Activated CD4-positive, CD25-positive, alpha-beta regulatory T cell treated with anti-CD3 and anti-CD28 coated beads, Interleukin-2, amount 50 U/mL, for 16 hours (primary cell): ENCODE measurements at regions not wholly inside any gene's neighbourhood (a gene's known extent, or its start where the extent isn't known, plus 50 kb on each side); places are given as distances from the start of the nearest gene placed in this dataset.

ENCODE experiments used
- DNase-seq: peaks from one replicate; pipeline ENCODE4 v3.0.0-alpha.2; 2020; ENCODE audit warnings: low read depth, low spot score

DNA sequence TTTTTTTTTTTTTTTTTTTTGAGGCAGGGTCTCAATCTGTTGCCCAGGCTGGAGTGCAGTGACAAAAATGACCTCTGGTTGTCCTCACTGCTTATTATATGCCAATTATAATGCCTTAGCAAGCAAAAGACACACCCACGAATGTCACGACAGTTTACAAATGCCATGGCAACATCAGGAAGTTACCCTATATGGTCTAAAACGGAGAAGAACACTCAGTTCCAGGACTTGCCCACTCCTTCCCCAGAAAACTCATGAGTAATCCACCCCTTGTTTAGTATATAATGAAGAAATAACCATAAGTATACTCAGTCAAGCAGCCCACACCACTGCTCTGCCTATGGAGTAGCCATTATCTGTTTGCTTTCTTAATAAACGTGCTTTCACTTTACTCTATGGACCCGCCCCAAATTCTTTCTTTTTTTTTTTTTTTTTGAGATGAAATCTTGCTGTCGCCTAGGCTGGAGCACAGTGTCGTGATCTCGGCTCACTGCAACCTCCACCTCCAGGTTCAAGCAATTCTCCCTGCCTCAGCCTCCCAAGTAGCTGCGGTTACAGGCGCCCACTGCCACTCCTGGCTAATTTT is 106.2 kb downstream of the SMIM20 start:
- DNase-seq, result no peak

DNA sequence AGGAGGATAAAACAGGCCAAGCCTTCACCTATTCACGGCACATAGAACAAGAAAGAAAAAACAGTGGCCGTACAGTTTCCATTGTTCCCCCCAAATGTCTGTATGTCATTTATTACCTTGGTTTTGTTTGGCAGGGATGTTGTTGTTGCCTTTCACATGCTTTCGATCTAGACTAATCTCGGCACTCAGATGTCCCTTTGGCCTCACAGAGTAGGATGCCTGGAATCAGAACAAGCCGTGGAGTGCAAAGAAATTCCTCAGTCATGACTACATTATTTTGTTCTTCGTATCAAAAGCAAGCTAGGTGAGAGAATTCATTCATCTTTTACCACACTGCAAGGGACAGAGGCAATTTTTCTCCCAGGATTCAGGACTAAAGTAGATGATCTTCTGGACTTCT is 106.9 kb downstream of the SMIM20 start:
- DNase-seq, result no peak

- no peak for DNase-seq
These were observed 107.7 kb downstream of the SMIM20 start for GRCh38 chr4:26021417-26022345.

DNA sequence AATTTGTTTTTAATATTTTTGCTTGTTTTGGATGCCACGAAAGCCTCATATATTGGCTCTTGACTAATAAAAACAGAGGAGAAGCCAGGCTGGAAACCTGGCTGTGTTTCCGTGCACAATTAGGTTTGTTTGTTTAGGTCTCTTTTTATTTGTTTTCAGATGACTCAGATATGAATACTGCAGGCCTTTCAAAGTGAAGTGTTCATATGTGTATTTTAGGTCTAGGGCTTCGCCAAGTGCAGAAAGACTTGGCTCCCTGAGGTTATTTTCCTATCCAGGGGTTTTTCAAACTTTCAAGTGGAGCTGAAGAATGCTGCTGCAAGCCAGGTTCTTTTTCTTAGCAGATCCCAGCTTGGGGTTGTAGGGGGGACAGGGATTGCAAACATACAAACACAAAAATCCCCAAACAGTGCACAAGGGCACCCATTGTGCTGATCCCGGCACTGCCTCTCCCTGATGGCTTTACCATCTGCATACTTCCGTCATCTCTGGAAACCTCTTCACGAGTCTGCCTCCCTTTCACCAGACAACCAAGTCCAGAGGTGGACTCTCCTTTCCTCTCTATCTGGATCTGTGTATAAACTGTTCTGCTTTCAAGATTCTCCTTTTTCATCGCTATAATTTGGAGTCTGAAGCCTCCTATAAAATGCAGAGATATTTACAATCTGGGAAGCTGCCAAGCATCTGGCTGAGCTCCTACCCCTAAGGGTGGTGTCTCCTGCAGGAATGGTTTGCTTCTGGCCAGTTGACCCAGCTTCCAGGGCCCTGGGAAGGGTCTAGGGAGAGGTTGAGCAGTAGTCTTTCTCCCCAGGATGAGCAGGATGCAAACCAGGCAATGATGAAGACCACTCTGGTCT is 108.6 kb downstream of the SMIM20 start:
- no peak for DNase-seq

GRCh38 chr4:26023203-26023972 is 109.4 kb downstream of the SMIM20 start:
- no peak for DNase-seq

- no peak for DNase-seq
These were observed 110.1 kb downstream of the SMIM20 start for GRCh38 chr4:26024079-26024478.

- no peak for DNase-seq
These were observed 114.2 kb downstream of the SMIM20 start for GRCh38 chr4:26028133-26028792.

- DNase-seq, result peak; percentile 23
These were observed 115.0 kb downstream of the SMIM20 start for GRCh38 chr4:26028793-26029567.

DNA sequence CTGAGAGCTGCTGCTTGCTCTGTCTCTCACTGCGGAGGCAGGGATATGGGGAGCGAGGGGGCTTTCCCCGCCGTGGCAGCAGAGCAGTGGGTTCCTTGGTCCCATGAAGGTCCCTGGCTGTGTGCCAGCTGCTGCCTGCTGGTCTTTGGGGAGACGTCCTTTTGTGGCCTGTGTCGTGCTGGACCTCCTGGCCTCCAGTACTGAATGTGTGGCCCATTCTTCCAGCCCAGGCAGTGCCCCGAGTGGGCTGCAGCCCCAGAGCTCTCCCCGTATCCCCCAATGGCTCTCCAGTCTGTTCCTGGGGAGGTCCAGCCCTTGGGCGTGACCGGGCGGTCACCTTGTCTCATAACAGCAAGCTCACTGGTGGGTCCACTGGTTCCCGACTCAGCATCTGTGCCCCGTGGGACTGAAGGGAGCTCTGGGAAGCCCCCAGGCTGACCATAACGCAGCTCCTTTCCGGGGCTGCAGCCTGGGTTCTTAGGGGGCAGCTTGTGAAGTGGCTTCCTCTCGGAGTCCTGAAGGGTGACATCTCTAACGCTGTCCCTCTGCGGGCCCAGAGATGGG is 115.6 kb downstream of the SMIM20 start:
- DNase-seq, result no peak

DNA sequence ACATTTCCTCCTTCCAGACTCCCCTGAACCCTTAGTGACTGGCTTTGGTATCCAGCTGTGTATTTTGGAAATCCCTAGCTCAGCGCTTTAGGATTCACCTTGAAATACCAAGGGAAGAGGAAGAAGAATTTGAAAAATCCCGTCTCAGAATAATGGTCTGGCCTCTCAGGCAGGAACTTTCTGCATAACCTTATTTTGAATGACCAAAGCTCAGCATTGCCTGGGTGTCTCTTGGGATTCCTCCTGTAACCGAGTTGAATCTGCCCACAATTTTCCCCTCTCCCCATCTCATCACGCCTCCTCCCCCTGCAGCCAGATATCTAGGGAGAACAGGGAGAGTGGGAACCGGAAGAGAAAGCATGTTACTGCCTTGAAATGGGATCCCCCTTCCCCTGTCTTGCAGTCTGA is 116.2 kb downstream of the SMIM20 start:
- DNase-seq, result no peak

DNA sequence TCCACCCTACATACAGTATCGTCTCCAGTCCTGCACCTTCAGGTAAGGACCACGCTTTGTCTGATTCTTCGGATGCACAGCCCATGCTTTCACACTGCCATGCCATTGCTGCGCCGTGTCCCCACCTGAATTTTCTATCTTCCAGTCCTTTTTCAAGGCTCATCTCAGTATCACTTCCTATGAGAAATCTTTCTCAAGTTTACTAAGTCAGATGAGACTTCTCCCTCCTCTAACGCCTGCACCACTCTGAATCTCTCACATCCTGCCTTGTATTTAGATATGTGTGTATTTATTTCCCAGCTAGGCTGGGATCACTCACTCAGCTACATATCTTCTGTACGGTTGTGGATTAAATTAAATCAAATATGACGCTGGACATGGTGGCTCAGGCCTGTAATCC is 116.8 kb downstream of the SMIM20 start:
- no peak for DNase-seq

DNA sequence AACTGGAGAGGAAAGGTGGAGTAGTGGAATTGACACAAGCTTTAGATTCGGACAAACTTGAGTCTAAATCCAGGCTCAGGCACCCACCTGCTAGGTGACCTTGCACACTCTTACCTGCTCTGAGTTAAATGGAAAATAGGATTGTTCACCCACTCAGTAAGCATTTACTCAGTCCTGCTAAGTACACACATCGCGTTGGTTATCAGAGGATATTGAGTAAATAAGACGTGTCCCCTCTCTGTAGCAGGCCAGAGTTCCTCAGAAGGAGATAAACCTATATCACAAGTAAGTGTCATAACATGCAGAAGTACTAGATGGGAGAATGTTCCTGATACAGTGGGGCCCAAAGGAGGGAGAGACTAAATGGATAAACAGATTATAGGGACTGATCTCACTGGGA is 117.7 kb downstream of the SMIM20 start:
- no peak for DNase-seq

DNA sequence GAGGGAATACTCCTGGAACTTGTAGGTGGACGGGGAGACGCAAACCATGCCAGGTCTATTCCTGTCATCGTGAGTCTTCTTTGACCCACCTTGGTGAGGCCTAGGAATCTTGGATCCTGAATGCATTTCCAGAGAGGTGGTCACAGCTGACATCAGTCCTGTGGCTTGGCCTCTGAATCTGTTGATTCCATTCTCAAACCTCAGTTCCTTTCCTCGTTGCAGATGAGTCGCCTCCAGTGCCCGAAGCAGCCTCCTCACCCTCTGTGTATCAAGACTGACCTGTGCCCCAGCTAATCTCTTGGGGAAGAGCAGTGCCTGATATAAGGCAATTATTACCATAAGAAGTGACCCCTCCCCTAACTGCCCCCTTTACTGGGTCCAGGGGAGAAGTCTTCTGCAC is 118.1 kb downstream of the SMIM20 start:
- no peak for DNase-seq

- DNase-seq, result no peak
These were observed 118.8 kb downstream of the SMIM20 start for GRCh38 chr4:26032630-26033317.

DNA sequence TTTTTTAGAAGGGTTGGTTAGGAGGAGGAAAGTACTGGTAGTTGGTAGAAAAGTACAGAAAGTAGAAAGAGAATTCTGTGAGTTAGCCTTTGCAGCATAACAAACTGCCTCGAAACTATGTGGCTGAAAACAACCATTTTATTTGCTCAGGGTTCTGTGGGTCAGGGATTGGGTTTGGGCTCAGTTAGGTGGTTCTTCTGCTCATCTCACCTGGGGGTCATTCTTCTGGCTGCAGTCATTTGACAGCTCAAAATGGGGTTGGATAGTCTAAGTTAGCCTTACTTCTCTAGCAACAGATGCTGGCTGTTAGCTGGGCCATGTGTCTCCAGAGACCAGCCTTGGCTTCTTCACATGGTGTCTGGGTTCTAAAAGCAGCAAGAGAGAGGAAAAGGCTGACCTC is 119.4 kb downstream of the SMIM20 start:
- no peak for DNase-seq

- no peak for DNase-seq
These were observed 120.8 kb downstream of the SMIM20 start for GRCh38 chr4:26034849-26035248.

DNA sequence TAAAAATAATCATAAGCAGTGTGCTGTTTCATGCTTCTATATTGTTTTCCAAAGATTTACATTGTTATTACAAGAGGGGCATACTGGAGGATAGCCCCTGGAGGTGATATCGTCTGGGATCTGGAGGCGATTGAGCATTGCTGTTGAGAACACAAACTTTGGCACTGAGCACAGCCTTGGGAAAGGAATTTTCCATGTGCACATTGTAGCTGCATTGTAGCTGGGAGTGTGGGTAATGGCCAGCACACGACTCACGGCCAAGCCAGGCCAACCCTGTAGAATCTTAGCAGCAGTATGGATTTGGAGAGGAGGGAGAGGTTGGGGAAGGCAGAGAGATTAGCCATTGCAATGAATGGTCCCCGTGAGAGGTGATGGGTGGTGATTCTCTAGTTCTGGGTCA is 121.9 kb downstream of the SMIM20 start:
- DNase-seq, result no peak

- DNase-seq, result no peak
These were observed 125.8 kb downstream of the SMIM20 start for GRCh38 chr4:26039639-26040359.

DNA sequence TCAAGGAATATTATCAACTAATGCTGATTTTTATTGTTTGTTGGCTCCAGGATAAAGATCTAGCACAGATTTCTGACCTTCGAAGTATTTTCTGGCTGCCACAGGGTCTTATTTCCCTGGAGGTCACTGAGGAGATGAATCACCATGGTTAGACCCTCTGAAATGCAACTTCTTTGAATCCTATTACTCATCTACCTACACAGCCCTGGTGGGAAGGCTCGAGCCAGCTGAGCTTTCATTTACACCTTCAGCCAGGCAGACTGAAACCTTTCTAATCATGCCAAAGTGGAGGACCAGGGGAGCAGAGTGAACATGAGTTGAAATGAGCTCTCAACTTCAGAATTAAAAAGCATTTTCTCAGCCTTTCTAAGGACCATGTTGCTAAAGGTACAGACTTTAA is 130.5 kb downstream of the SMIM20 start:
- DNase-seq, result no peak
